Activated CD8-positive, alpha-beta T cell treated with anti-CD3 and anti-CD28 coated beads for 36 hours (primary cell): ENCODE measurements at regions not wholly inside any gene's neighbourhood (a gene's known extent, or its start where the extent isn't known, plus 50 kb on each side); places are given as distances from the start of the nearest gene placed in this dataset.

ENCODE experiments used
- ATAC-seq: fragments of 200-7000 bp; cut with Tn5 transposase; one replicate; pipeline ENCODE4 v1.10.0; 2021; ENCODE audit warnings: mild to moderate bottlenecking, moderate library complexity
- CTCF ChIA-PET: fragments of 350-600 bp; sonication (Branson Sonifier 250); formaldehyde crosslinking; loops from one replicate; lab custom pipeline; 2021; ENCODE audit warnings: antibody characterized with exemption; lab: Charles Lee
- POLR2A ChIA-PET: fragments of 350-600 bp; sonication (Branson Sonifier 250); formaldehyde crosslinking; loops from one replicate; lab custom pipeline; 2021; ENCODE audit warnings: antibody characterized with exemption; lab: Charles Lee
- DNase-seq: peaks from one replicate; pipeline ENCODE4 v3.0.0-alpha.2; 2020
- H3K27ac Mint-ChIP-seq: one replicate; pipeline ENCODE4 v1.8.0; 2021; ENCODE audit warnings: mild to moderate bottlenecking, mixed read lengths
- H3K27me3 Mint-ChIP-seq: one replicate; pipeline ENCODE4 v1.8.0; 2021; ENCODE audit warnings: mixed read lengths
- H3K36me3 Mint-ChIP-seq: one replicate; pipeline ENCODE4 v1.8.0; 2021; ENCODE audit warnings: low read depth, mixed read lengths
- H3K4me1 Mint-ChIP-seq: one replicate; pipeline ENCODE4 v1.8.0; 2021; ENCODE audit warnings: low read depth, mixed read lengths
- H3K4me3 Mint-ChIP-seq: one replicate; pipeline ENCODE4 v1.8.0; 2021; ENCODE audit warnings: mild to moderate bottlenecking, moderate library complexity, mixed read lengths
- H3K9me3 Mint-ChIP-seq: one replicate; pipeline ENCODE4 v1.8.0; 2021; ENCODE audit warnings: mixed read lengths
- intact Hi-C: fragments of 100-400 bp; cut with micrococcal nuclease; formaldehyde crosslinking; loops from one replicate; pipeline ENCODE4 v1.10.0; 2022
- TF ChIP-seq, protein P1 (sequence below): fragments of 200-600 bp; IDR thresholded peaks from one replicate; pipeline ENCODE4 v1.8.0; 2022; ENCODE audit warnings: antibody characterized with exemption, mild to moderate bottlenecking

DNA sequence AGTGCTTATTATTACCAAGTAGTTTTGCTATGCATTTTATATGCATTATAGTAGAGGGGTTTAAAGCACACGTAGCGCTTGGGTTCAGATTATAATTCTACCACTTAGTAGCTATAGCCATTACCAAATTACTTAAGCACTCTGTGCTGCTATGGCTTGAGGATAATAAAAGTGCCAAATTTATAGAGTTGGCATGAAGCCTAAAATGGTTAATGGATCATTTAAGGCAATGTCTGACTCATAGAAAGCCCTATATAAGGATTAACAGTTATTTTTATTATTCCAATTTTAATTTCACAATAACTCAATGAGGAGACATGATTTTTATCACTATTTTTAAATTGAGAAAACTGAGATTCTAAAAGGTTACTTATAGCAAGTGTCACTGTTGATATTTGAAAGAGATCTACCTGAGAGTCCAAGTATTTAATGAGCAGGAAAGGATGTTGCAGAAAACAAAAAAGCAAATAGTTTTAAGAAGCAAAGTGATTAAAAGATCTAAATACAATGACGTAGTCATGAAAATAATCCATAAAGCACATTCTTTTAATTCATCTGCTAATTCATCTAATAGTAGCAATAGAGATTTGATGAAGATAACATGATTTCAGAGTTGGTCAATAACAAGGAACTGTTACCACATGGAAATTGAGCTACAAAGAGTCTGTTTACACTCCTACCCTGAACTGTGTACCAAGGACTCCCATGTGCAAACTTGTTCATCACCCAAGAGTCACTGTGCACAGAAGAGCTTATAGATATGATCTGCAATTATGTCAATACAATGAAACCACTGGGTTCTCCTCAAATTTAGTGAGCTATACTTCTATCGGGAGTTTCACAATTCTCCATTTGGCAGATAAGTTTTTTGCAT, 78.8 kb upstream of the DTNA start:
- H3K27ac Mint-ChIP-seq: no peak overlapping the region
- no peaks in the 10 kb centered on the region for H3K27me3 Mint-ChIP-seq
- H3K36me3 Mint-ChIP-seq: no peaks in the 10 kb centered on the region
- DNase-seq: no peak
- no peak overlapping the region for H3K4me3 Mint-ChIP-seq
- POLR2A ChIA-PET: no interaction called here
- no peaks in the 10 kb centered on the region for H3K4me1 Mint-ChIP-seq
- no peak for ATAC-seq
- CTCF ChIA-PET: interaction anchor here (0.6 to 1.6 kb wide), 3 partner anchors 30 to 97 kb away, joined by 3 read pairs; no protein-coding TSS in a partner anchor
- no peaks in the 10 kb centered on the region for H3K9me3 Mint-ChIP-seq
- intact Hi-C loops: no loop called here
- TF ChIP-seq, protein P1, sequence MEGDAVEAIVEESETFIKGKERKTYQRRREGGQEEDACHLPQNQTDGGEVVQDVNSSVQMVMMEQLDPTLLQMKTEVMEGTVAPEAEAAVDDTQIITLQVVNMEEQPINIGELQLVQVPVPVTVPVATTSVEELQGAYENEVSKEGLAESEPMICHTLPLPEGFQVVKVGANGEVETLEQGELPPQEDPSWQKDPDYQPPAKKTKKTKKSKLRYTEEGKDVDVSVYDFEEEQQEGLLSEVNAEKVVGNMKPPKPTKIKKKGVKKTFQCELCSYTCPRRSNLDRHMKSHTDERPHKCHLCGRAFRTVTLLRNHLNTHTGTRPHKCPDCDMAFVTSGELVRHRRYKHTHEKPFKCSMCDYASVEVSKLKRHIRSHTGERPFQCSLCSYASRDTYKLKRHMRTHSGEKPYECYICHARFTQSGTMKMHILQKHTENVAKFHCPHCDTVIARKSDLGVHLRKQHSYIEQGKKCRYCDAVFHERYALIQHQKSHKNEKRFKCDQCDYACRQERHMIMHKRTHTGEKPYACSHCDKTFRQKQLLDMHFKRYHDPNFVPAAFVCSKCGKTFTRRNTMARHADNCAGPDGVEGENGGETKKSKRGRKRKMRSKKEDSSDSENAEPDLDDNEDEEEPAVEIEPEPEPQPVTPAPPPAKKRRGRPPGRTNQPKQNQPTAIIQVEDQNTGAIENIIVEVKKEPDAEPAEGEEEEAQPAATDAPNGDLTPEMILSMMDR: no peak

DNA sequence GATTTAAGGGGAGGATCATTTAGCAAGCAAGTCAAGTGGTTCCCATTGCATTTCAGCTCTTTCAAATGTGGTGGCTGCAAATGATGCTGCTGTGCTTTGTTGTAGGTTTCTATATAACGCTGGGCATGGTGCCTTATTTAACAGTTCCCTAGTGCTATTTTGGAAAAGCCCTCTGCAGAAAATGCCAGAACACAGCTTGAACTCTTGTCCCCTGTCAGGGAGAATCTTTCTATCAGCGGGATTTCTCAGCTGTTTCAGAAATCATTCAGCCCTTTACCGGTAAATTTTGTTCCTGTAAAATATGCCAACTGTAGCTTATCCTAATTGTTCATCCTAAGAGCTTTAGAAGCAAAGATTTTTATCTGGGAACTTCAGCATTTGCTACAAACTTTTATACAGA, 77.8 kb upstream of the DTNA start:
- DNase-seq (no peak), ATAC-seq (no peak)
- Mint-ChIP-seq H3K27ac (no peak overlapping the region), H3K4me1 (no peaks in the 10 kb centered on the region), H3K36me3 (no peaks in the 10 kb centered on the region), H3K27me3 (no peaks in the 10 kb centered on the region), H3K9me3 (no peaks in the 10 kb centered on the region), H3K4me3 (no peak overlapping the region)
- ChIA-PET CTCF (interaction anchor here (1.0 to 1.6 kb wide), 3 partner anchors 30 to 155 kb away, joined by 3 read pairs; no protein-coding TSS in a partner anchor), POLR2A (no interaction called here)
- TF ChIP-seq, protein P1: no peak
- intact Hi-C loops: no loop called here

DNA sequence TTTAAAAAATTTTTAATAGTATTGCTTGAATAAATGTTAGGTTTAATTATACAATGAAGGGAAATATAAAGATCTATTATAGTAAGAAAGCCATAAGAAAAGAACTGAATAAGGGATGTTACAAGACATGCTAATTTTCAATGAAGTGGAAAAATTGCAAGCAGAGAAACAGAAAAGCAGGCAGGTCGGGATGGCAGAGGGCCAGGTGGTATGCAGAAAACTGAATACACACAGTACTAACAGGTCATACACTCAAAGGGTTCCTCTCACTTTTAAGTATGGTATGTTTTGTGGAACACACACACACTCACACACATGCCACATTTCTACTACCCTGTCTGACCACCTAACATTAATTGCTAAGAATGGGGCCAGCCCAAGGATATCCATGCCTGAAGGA, 76.7 kb upstream of the DTNA start:
- ATAC-seq: no peak
- no peaks in the 10 kb centered on the region for H3K27me3 Mint-ChIP-seq

DNA sequence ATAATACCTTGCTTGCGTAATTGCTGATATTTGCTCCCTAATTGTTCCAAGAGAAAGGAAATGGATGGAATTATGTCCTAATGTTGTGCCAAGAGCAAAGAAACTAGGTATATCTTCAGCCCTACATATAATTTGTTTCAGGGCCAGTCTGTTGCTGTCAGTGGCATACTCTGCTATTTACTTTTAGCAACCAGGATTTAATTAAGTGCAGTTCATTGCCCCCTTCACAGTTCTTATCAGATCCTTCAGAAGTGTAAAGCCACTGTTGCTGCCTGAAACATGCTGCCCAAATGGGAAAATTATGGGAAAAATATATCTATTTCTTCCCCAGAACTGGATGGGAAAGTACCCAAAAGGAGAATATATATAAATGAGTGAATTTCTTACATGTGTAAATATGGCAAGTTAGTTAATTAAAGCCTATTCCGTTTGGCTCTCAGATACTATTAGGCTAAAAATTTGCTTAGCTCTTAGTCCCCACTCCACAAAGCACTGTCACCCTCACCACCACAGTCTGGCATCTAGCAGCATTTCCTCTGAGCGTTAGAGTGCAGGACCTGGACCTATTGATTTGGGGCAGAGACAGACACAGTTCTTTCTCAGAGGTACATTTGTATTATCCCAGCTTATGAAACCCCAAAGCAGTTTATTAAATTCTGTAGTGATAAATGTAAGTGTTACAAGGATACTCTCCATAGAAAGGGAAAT, 72.8 kb upstream of the DTNA start:
- Mint-ChIP-seq H3K27me3 (no peaks in the 10 kb centered on the region), H3K27ac (no peak overlapping the region), H3K36me3 (no peaks in the 10 kb centered on the region), H3K9me3 (no peaks in the 10 kb centered on the region), H3K4me3 (no peak overlapping the region), H3K4me1 (no peaks in the 10 kb centered on the region)
- ATAC-seq: no peak
- POLR2A ChIA-PET: no interaction called here
- CTCF ChIA-PET: no interaction called here
- intact Hi-C loops: no loop called here
- DNase-seq: no peak
- TF ChIP-seq, protein P1: no peak

More for the DNA sequence above, 76.7 kb upstream of the DTNA start:
- no peak for DNase-seq
- ChIA-PET POLR2A (no interaction called here), CTCF (no interaction called here)
- intact Hi-C loops: no loop called here
- Mint-ChIP-seq H3K4me1 (no peaks in the 10 kb centered on the region), H3K27ac (no peak overlapping the region), H3K4me3 (no peak overlapping the region), H3K9me3 (no peaks in the 10 kb centered on the region), H3K36me3 (no peaks in the 10 kb centered on the region)
- TF ChIP-seq, protein P1: no peak

DNA sequence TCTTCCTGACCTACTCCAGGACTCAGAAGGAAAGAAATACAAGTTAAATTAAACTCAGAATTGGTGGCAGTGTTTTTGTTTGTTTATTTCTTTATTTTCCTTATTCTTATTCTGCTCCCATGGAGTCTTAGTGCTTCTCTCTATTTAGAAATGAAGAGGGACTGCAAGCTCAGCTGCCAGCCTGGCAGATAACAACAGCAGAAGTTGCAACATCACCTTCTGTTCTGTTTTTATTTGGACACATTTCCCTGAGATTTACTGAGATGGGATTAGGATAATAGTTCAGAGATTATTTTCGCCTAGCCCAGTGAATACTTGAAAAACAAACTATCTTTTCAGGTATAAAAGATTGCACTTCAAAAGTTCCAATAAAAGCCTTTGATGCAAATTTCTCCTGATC, 70.4 kb upstream of the DTNA start:
- DNase-seq: no peak
- H3K36me3 Mint-ChIP-seq: no peaks in the 10 kb centered on the region
- H3K9me3 Mint-ChIP-seq: no peaks in the 10 kb centered on the region
- ChIA-PET CTCF (interaction anchor here (0.8 to 2.1 kb wide), 2 partner anchors 21 to 149 kb away, joined by 3 to 6 read pairs; no protein-coding TSS in a partner anchor), POLR2A (no interaction called here)
- no peak for ATAC-seq
- no peak overlapping the region for H3K4me3 Mint-ChIP-seq
- TF ChIP-seq, protein P1: no peak
- H3K27me3 Mint-ChIP-seq: no peaks in the 10 kb centered on the region
- H3K4me1 Mint-ChIP-seq: no peaks in the 10 kb centered on the region
- H3K27ac Mint-ChIP-seq: no peak overlapping the region
- intact Hi-C loops: no loop called here
